ENCODE measurements at regions not wholly inside any gene's neighbourhood (a gene's known extent, or its start where the extent isn't known, plus 50 kb on each side); places are given as distances from the start of the nearest gene placed in this dataset.

GRCh38 chr3:22013641-22014040, 262.6 kb upstream of the ZNF385D start:
- TF ChIP-seq CTCF (conservative IDR thresholded peaks at IDR 0.05; ENCODE audit: low read depth, low read length) (no peak), EZH2phosphoT487 (IDR thresholded peaks at IDR 0.05; ENCODE audit: borderline replicate concordance, low read length) (no peak), EZH2 (IDR thresholded peaks at IDR 0.05; ENCODE audit: low read length, unreplicated experiment) (no peak)
